ENCODE measurements at regions not wholly inside any gene's neighbourhood (a gene's known extent, or its start where the extent isn't known, plus 50 kb on each side); places are given as distances from the start of the nearest gene placed in this dataset.

DNA sequence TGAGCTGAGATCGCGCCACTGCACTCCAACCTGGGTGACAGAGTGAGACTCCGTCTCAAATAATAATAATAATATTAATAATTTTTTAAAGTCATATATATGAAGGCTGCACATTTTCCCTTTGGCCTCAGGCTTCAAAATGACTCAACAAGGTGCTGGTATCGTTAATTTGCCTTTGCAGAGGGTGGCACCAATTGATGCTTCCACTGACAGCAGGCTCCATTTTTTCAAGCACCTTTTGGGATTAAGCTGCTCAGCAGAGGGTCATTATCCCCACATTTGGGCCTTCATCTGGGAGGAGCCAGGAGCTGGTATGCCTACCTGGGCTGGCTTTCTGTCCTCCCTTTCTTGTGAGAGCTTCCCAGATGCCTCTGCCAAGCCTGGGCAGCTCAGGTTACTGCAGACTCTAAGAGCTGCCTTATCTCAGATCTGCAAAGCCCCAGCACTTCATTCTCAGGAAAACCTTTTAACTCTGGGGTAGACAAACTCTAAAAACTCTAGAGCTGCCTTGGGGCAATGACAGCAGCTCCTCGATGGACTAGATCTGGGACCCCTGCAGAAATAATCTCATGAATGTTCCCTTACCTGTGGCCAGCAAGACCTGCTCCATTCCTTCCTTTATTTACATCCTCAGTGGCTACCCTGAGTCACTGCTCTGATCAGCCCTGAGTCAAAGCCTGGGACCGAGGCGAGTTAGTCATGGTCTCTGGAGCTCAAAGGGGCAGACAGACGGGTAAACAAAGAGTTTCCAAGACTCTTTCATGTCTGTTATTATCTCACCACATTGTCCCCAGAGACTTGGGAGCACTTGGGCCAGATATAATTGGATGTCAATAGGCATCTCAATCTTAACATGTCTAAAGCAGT, 80.0 kb upstream of the EYA2 start:
- Histone ChIP-seq H2BK5ac (ENCODE audit: low read depth, low read length, poor library complexity, severe bottlenecking) (no peak overlapping the region), H4K8ac (ENCODE audit: low read length) (no peak overlapping the region), H3K4me3 (ENCODE audit: insufficient read depth in 1 of 2, low read depth in 1 of 2, low read length in 2 of 2) (no peak overlapping the region), H2AK5ac (ENCODE audit: low read length, severe bottlenecking) (no peak overlapping the region), H3K23ac (ENCODE audit: low read length in 2 of 2) (no peak overlapping the region), H3K18ac (ENCODE audit: low read depth in 1 of 2, low read length in 2 of 2) (no peak overlapping the region), H3K4me1 (ENCODE audit: control insufficient read depth, insufficient read depth, low read depth, low read length) (no peaks in the 10 kb centered on the region), H3K4ac (ENCODE audit: low read depth in 1 of 2, low read length in 2 of 2) (no peak overlapping the region), H3K14ac (ENCODE audit: low read length in 2 of 2) (no peak overlapping the region), H3K4me2 (ENCODE audit: low read length, poor library complexity, severe bottlenecking) (no peak overlapping the region), H3K9ac (ENCODE audit: low read length) (no peak overlapping the region), H3K27me3 (ENCODE audit: control insufficient read depth in 1 of 2, insufficient read depth in 1 of 2, low read length in 2 of 2) (peaks cover 6 to 76% of the 10 kb centered on the region in 2 experiments), H2BK12ac (ENCODE audit: low read length in 2 of 2) (no peak overlapping the region), H2BK15ac (ENCODE audit: low read depth, poor library complexity, severe bottlenecking) (no peak overlapping the region), H3K36me3 (ENCODE audit: control insufficient read depth in 1 of 2, insufficient read depth in 2 of 2, low read depth in 1 of 2, low read length in 2 of 2) (no peaks in the 10 kb centered on the region), H2AFZ (ENCODE audit: low read depth, low read length) (no peak overlapping the region), H3K9me3 (ENCODE audit: control insufficient read depth, low read length) (no peaks in the 10 kb centered on the region), H2BK120ac (ENCODE audit: low read depth, low read length) (no peak overlapping the region), H4K91ac (ENCODE audit: low read length) (no peak overlapping the region), H3K27ac (ENCODE audit: low read length, poor library complexity, severe bottlenecking) (no peak overlapping the region), H3K79me1 (replicated peaks; ENCODE audit: low read length, poor library complexity, severe bottlenecking) (no peaks in the 10 kb centered on the region)
- DNase-seq: peak; percentile 45
- WGBS: 21% methylated on average over 4 of the region's 8 CpGs

DNA sequence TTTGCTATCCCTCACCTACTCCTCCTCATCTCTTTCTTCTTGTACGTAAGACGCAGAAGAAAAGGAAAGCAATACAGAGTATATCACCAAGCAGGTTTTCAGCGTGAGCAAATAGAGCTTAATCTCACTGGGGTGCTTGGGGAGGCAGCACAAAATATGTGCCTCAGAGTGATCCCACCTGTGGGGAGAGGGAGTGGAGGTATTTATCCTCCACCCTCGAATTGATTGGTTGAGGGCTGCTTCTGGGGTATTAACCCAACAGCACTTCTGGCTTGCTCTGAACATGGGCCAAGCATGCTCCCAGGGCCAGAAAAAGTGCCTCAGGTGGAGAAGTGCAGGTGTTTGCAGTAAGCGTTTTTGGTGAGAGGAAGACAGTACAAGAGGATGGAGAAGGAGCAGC, 78.5 kb upstream of the EYA2 start:
- no peak overlapping the region for H3K14ac ChIP-seq (ENCODE audit: low read length in 2 of 2)
- no peak overlapping the region for H3K4me2 ChIP-seq (ENCODE audit: low read length, poor library complexity, severe bottlenecking)
- DNase-seq: no peak
- H4K91ac ChIP-seq (ENCODE audit: low read length): no peak overlapping the region
- no peak overlapping the region for H2AFZ ChIP-seq (ENCODE audit: low read depth, low read length)
- no peak overlapping the region for H3K9ac ChIP-seq (ENCODE audit: low read length)
- H3K9me3 ChIP-seq (ENCODE audit: control insufficient read depth, low read length): no peaks in the 10 kb centered on the region
- H3K36me3 ChIP-seq (ENCODE audit: control insufficient read depth in 1 of 2, insufficient read depth in 2 of 2, low read depth in 1 of 2, low read length in 2 of 2): no peaks in the 10 kb centered on the region
- H2BK12ac ChIP-seq (ENCODE audit: low read length in 2 of 2): no peak overlapping the region
- peaks cover 6 to 74% of the 10 kb centered on the region in 2 experiments for H3K27me3 ChIP-seq (ENCODE audit: control insufficient read depth in 1 of 2, insufficient read depth in 1 of 2, low read length in 2 of 2)
- H4K8ac ChIP-seq (ENCODE audit: low read length): no peak overlapping the region
- no peak overlapping the region for H3K4me3 ChIP-seq (ENCODE audit: insufficient read depth in 1 of 2, low read depth in 1 of 2, low read length in 2 of 2)
- H2BK15ac ChIP-seq (ENCODE audit: low read depth, poor library complexity, severe bottlenecking): no peak overlapping the region
- no peak overlapping the region for H3K18ac ChIP-seq (ENCODE audit: low read depth in 1 of 2, low read length in 2 of 2)
- 70% methylated on average over 5 of the region's 5 CpGs for WGBS
- no peaks in the 10 kb centered on the region for H3K4me1 ChIP-seq (ENCODE audit: control insufficient read depth, insufficient read depth, low read depth, low read length)
- H3K79me1 ChIP-seq (replicated peaks; ENCODE audit: low read length, poor library complexity, severe bottlenecking): no peaks in the 10 kb centered on the region
- H2AK5ac ChIP-seq (ENCODE audit: low read length, severe bottlenecking): no peak overlapping the region
- H2BK120ac ChIP-seq (ENCODE audit: low read depth, low read length): no peak overlapping the region
- no peak overlapping the region for H3K23ac ChIP-seq (ENCODE audit: low read length in 2 of 2)
- no peak overlapping the region for H2BK5ac ChIP-seq (ENCODE audit: low read depth, low read length, poor library complexity, severe bottlenecking)
- no peak overlapping the region for H3K27ac ChIP-seq (ENCODE audit: low read length, poor library complexity, severe bottlenecking)
- H3K4ac ChIP-seq (ENCODE audit: low read depth in 1 of 2, low read length in 2 of 2): no peak overlapping the region

DNA sequence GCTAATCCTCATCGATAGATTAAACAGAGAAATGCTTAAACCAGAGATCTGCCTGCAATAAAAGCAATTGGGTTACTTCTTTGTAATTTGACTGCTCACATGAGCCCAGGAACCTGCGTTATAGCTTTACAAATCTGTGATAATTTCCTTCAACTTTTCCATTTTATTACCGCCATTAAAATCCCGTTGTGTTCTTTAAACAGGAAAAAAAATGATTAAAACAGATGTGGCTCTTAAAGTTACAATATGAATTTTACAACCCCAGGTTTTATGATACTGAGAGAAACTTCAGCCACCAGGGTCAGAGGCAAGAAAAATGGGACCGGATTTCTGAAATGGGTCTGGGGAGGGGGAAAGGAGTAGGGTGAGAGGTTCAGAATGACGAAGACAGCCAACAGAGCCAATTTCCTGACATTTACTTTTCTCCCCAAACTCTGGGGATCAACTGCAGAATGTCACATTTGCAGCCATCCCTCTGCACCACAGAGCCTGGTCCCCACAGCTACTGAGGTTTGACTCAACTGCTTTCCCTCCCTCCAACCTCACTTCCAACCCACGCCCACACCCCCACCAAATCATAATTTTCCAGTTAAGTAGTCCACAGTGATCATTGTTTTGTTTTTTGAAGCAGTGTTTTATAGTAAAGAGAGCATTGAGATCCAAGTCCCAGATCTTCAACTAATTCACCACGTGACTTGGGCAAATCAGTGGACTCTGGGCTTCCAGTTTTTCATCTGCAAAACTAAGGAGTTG, 77.6 kb upstream of the EYA2 start:
- H2BK120ac ChIP-seq (ENCODE audit: low read depth, low read length): no peak overlapping the region
- H3K4me2 ChIP-seq (ENCODE audit: low read length, poor library complexity, severe bottlenecking): no peak overlapping the region
- no peak overlapping the region for H3K23ac ChIP-seq (ENCODE audit: low read length in 2 of 2)
- DNase-seq: no peak
- no peaks in the 10 kb centered on the region for H3K36me3 ChIP-seq (ENCODE audit: control insufficient read depth in 1 of 2, insufficient read depth in 2 of 2, low read depth in 1 of 2, low read length in 2 of 2)
- H3K18ac ChIP-seq (ENCODE audit: low read depth in 1 of 2, low read length in 2 of 2): no peak overlapping the region
- H3K9ac ChIP-seq (ENCODE audit: low read length): no peak overlapping the region
- no peak overlapping the region for H4K8ac ChIP-seq (ENCODE audit: low read length)
- peaks cover 0 to 70% of the 10 kb centered on the region in 2 experiments for H3K27me3 ChIP-seq (ENCODE audit: control insufficient read depth in 1 of 2, insufficient read depth in 1 of 2, low read length in 2 of 2)
- H3K4me1 ChIP-seq (ENCODE audit: control insufficient read depth, insufficient read depth, low read depth, low read length): no peaks in the 10 kb centered on the region
- no peak overlapping the region for H2BK5ac ChIP-seq (ENCODE audit: low read depth, low read length, poor library complexity, severe bottlenecking)
- no peak overlapping the region for H3K4ac ChIP-seq (ENCODE audit: low read depth in 1 of 2, low read length in 2 of 2)
- H2AK5ac ChIP-seq (ENCODE audit: low read length, severe bottlenecking): no peak overlapping the region
- H2AFZ ChIP-seq (ENCODE audit: low read depth, low read length): no peak overlapping the region
- H2BK15ac ChIP-seq (ENCODE audit: low read depth, poor library complexity, severe bottlenecking): no peak overlapping the region
- no peak overlapping the region for H2BK12ac ChIP-seq (ENCODE audit: low read length in 2 of 2)
- H3K27ac ChIP-seq (ENCODE audit: low read length, poor library complexity, severe bottlenecking): no peak overlapping the region
- H3K9me3 ChIP-seq (ENCODE audit: control insufficient read depth, low read length): no peaks in the 10 kb centered on the region
- H3K4me3 ChIP-seq (ENCODE audit: insufficient read depth in 1 of 2, low read depth in 1 of 2, low read length in 2 of 2): no peak overlapping the region
- H3K79me1 ChIP-seq (replicated peaks; ENCODE audit: low read length, poor library complexity, severe bottlenecking): no peaks in the 10 kb centered on the region
- no peak overlapping the region for H4K91ac ChIP-seq (ENCODE audit: low read length)
- WGBS: 89% methylated on average over 4 of the region's 8 CpGs
- no peak overlapping the region for H3K14ac ChIP-seq (ENCODE audit: low read length in 2 of 2)

DNA sequence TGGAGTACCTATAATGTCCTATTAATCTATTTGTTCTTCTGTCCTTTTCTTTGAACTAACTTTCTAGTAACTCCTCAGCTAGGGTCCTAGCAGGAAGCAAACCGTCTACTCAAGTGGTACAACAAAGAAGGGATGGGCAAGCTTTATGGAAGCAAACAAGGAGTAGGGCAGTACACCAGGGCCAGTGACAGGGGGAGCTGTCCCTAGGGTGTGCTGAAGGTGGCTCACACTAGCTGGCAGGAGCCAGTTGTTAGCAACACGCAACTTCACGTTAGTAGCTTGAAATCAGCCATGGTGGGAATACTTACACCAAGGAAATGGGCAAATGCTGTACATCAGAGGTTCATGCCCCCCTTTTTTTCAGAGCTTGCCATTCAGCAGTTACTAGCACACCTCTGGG, 74.0 kb upstream of the EYA2 start:
- Histone ChIP-seq H3K27me3 (ENCODE audit: control insufficient read depth in 1 of 2, insufficient read depth in 1 of 2, low read length in 2 of 2) (peaks cover 0 to 64% of the 10 kb centered on the region in 2 experiments), H2AK5ac (ENCODE audit: low read length, severe bottlenecking) (no peak overlapping the region), H3K18ac (ENCODE audit: low read depth in 1 of 2, low read length in 2 of 2) (no peak overlapping the region), H4K91ac (ENCODE audit: low read length) (no peak overlapping the region), H3K14ac (ENCODE audit: low read length in 2 of 2) (no peak overlapping the region), H3K4me1 (ENCODE audit: control insufficient read depth, insufficient read depth, low read depth, low read length) (no peaks in the 10 kb centered on the region), H3K36me3 (ENCODE audit: control insufficient read depth in 1 of 2, insufficient read depth in 2 of 2, low read depth in 1 of 2, low read length in 2 of 2) (no peaks in the 10 kb centered on the region), H2AFZ (ENCODE audit: low read depth, low read length) (no peak overlapping the region), H3K27ac (ENCODE audit: low read length, poor library complexity, severe bottlenecking) (no peak overlapping the region), H2BK12ac (ENCODE audit: low read length in 2 of 2) (no peak overlapping the region), H2BK120ac (ENCODE audit: low read depth, low read length) (no peak overlapping the region), H3K23ac (ENCODE audit: low read length in 2 of 2) (no peak overlapping the region), H3K9me3 (ENCODE audit: control insufficient read depth, low read length) (peaks cover 4% of the 10 kb centered on the region), H2BK15ac (ENCODE audit: low read depth, poor library complexity, severe bottlenecking) (no peak overlapping the region), H4K8ac (ENCODE audit: low read length) (no peak overlapping the region), H3K79me1 (replicated peaks; ENCODE audit: low read length, poor library complexity, severe bottlenecking) (no peaks in the 10 kb centered on the region), H3K4me3 (ENCODE audit: insufficient read depth in 1 of 2, low read depth in 1 of 2, low read length in 2 of 2) (no peak overlapping the region), H3K4ac (ENCODE audit: low read depth in 1 of 2, low read length in 2 of 2) (no peak overlapping the region), H3K4me2 (ENCODE audit: low read length, poor library complexity, severe bottlenecking) (no peak overlapping the region), H2BK5ac (ENCODE audit: low read depth, low read length, poor library complexity, severe bottlenecking) (peak overlapping the region; percentile 4), H3K9ac (ENCODE audit: low read length) (no peak overlapping the region)
- WGBS: 88% methylated on average over 3 of the region's 3 CpGs
- DNase-seq: no peak
